H1 (cell line): ENCODE measurements at regions not wholly inside any gene's neighbourhood (a gene's known extent, or its start where the extent isn't known, plus 50 kb on each side); places are given as distances from the start of the nearest gene placed in this dataset.

Source experiments
- GTF2F1 ChIP-seq: IDR thresholded peaks from 2 replicates; pipeline ENCODE4 v1.6.1; 2012; ENCODE audit warnings: low read depth, low read length, improper control_type of control experiment, borderline replicate concordance
- RXRA ChIP-seq: IDR thresholded peaks from 2 replicates; pipeline ENCODE4 v1.6.1; 2011; ENCODE audit warnings: low read depth, mild to moderate bottlenecking, low read length, moderate library complexity; ENCODE audit not compliant: insufficient read depth

DNA sequence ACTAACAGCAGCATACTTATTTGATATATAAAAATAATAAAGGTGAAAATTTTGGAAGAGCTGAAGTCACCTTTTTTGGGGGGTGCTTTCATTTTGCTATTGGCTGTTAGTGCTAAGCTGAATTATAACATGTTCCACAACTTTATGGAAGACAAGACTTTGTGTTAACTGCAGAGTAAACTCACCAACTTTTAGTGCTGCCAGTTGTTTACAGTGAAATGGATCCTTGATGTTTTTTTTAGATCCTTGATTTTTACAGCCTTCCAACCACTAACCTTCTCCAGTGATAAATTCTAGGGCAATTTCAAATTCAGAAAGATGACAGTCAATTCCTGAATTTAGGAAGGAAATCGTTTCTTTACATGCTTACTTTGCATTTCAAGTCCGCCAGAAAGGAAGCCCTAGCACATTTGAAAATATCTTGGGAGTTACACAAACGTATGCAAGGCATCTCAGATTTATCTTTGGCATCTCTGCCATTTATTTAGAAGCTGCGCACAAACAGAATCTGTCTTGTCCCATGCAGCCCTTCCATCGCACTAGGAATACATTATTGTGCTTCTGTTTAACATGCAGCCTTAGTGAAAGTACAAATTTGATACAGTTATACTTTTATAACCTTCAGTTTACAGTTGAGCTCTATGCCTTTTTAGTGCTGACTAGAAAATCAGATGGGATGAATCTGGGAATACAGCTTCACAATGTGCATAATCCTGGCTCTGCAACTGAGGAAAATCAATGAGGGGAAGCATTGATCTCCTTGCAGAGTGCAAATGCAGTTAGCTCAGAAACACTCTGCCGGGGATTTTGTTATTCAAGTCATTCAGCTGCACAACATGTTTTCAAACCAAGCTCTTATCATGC, 142.4 kb upstream of the ZNF608 start (continued):
- TF ChIP-seq RXRA = no peak
- no peak for TF ChIP-seq GTF2F1
